ENCODE measurements at regions not wholly inside any gene's neighbourhood (a gene's known extent, or its start where the extent isn't known, plus 50 kb on each side); places are given as distances from the start of the nearest gene placed in this dataset.

DNA sequence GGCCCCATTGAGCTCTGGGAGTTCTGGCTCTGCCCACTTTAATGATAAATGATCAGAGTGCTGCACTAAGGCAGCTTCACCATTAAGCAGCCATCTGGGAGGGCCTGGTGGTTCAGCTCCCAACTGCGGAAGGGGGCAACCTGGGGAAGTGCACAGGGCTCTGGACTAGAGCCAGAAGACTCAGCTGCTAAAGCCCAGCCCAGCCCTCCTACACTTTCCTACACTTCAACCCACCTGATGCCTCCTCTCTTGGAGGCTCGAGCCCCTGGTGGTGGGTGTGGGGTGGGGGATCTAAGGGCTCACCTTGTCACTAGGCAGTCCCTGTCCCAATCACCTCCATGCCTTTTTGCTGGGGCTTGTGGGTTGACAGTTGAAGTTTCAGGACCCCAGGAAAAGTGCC lies 60.6 kb upstream of the ANTXRL start:
- TF ChIP-seq, protein P1, sequence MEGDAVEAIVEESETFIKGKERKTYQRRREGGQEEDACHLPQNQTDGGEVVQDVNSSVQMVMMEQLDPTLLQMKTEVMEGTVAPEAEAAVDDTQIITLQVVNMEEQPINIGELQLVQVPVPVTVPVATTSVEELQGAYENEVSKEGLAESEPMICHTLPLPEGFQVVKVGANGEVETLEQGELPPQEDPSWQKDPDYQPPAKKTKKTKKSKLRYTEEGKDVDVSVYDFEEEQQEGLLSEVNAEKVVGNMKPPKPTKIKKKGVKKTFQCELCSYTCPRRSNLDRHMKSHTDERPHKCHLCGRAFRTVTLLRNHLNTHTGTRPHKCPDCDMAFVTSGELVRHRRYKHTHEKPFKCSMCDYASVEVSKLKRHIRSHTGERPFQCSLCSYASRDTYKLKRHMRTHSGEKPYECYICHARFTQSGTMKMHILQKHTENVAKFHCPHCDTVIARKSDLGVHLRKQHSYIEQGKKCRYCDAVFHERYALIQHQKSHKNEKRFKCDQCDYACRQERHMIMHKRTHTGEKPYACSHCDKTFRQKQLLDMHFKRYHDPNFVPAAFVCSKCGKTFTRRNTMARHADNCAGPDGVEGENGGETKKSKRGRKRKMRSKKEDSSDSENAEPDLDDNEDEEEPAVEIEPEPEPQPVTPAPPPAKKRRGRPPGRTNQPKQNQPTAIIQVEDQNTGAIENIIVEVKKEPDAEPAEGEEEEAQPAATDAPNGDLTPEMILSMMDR (IDR thresholded peaks at IDR 0.05), result no peak
- TF ChIP-seq POLR2A (IDR thresholded peaks at IDR 0.05), result no peak

Measured in tibial nerve (tissue), 3 donors.